SK-N-SH (cell line): ENCODE measurements at regions not wholly inside any gene's neighbourhood (a gene's known extent, or its start where the extent isn't known, plus 50 kb on each side); places are given as distances from the start of the nearest gene placed in this dataset.

Experiments used
- FOSL2 ChIP-seq: IDR thresholded peaks from 2 replicates; pipeline ENCODE4 v1.4.0; 2012; ENCODE audit warnings: low read depth, mild to moderate bottlenecking, moderate library complexity, borderline replicate concordance
- SIN3A ChIP-seq: IDR thresholded peaks from 2 replicates; pipeline ENCODE4 v1.6.1; 2012; ENCODE audit warnings: low read depth, mild to moderate bottlenecking, low read length, moderate library complexity, borderline replicate concordance
- TAF1 ChIP-seq: IDR thresholded peaks from 2 replicates; pipeline ENCODE4 v1.6.1; 2012; ENCODE audit warnings: low read depth, mild to moderate bottlenecking, low read length, moderate library complexity, borderline replicate concordance

DNA sequence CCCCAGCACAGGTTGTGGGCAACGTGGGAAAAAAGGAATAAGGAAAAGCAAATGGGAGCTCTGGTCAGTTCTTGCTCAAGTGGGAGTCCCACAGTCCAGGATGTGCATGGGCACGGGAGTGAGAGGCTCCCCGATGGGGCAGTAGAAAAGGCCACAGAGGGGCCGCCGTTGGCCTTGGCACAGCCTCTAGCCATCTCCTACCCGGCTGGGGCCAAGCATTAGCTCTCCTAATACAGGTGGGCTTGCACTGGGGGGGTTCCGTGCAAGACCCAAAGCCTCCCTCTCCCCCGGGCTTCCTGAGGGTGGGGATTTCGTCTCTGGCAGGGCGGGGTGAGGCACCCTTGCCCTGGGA, 212.2 kb upstream of the MVB12B start:
- TF ChIP-seq FOSL2 (no peak), SIN3A (no peak), TAF1 (no peak)
